ENCODE measurements at regions not wholly inside any gene's neighbourhood (a gene's known extent, or its start where the extent isn't known, plus 50 kb on each side); places are given as distances from the start of the nearest gene placed in this dataset.

GRCh38 chr6:120320481-120321162 is 971.1 kb upstream of the MAN1A1 start:
- intact Hi-C loops (cut with micrococcal nuclease; ENCODE audit: unreplicated experiment): no loop called here
- BruUV-seq (replicated peaks): no TSS peak
- CTCF ChIA-PET: no interaction called here

GRCh38 chr6:120304223-120304622 is 954.7 kb upstream of the MAN1A1 start:
- no peaks in the 10 kb centered on the region; the same call in 1 of the 2 replicates for H3K36me3 ChIP-seq (ENCODE audit: control insufficient read depth, insufficient read depth, low read length)
- DNase-seq (ENCODE audit: low read depth, low spot score) (no peak), ATAC-seq (no peak)
- H3K4me1 ChIP-seq (ENCODE audit: control insufficient read depth, insufficient read depth, low read length): no peaks in the 10 kb centered on the region
- intact Hi-C loops (cut with micrococcal nuclease; ENCODE audit: unreplicated experiment): no loop called here
- H3K9me3 ChIP-seq (ENCODE audit: control insufficient read depth, insufficient read depth, low read depth, low read length): no peaks in the 10 kb centered on the region
- H3K27ac ChIP-seq (ENCODE audit: low read length): no peak overlapping the region
- in situ Hi-C loops (cut with HindIII; ENCODE audit: low pct_unique_long_range_greater_than_20kb, low sequenced_read_pairs): no loop called here
- no TSS peak for BruUV-seq (replicated peaks)
- no peaks in the 10 kb centered on the region for H3K27me3 ChIP-seq (ENCODE audit: control insufficient read depth, insufficient read depth, low read length)
- CTCF ChIA-PET: no interaction called here
- POLR2A ChIA-PET: no interaction called here
- TF ChIP-seq POLR2AphosphoS5 (IDR thresholded peaks at IDR 0.05; ENCODE audit: low read depth, low read length) (no peak), SIN3A (IDR thresholded peaks at IDR 0.05; ENCODE audit: borderline replicate concordance, insufficient read depth, low read depth, low read length) (no peak), CTCF (IDR thresholded peaks at IDR 0.05) (no peak), TCF7L2 (IDR thresholded peaks at IDR 0.05; ENCODE audit: low read depth, low read length) (no peak), REST (IDR thresholded peaks at IDR 0.05; ENCODE audit: insufficient read depth in 1 of 2, low read depth in 2 of 2, low read length in 1 of 2) (no peak)
- no peak overlapping the region for H3K4me3 ChIP-seq (ENCODE audit: low read depth in 2 of 2, low read length in 2 of 2)

More at GRCh38 chr6:120320481-120321162, 971.1 kb upstream of the MAN1A1 start:
- POLR2A ChIA-PET: no interaction called here
- DNase-seq (ENCODE audit: low read depth, low spot score) (no peak), ATAC-seq (no peak)
- no peaks in the 10 kb centered on the region for H3K36me3 ChIP-seq (ENCODE audit: control insufficient read depth, insufficient read depth, low read length)
- in situ Hi-C loops (cut with HindIII; ENCODE audit: low pct_unique_long_range_greater_than_20kb, low sequenced_read_pairs): no loop called here
- H3K4me1 ChIP-seq (ENCODE audit: control insufficient read depth, insufficient read depth, low read length): no peaks in the 10 kb centered on the region
- peaks cover 9% of the 10 kb centered on the region; the same call in 1 of the 2 replicates for H3K9me3 ChIP-seq (ENCODE audit: control insufficient read depth, insufficient read depth, low read depth, low read length)
- H3K27me3 ChIP-seq (ENCODE audit: control insufficient read depth, insufficient read depth, low read length): no peaks in the 10 kb centered on the region
- no peak overlapping the region for H3K27ac ChIP-seq (ENCODE audit: low read length)
- TF ChIP-seq CTCF (IDR thresholded peaks at IDR 0.05): no peak
- no peak for TF ChIP-seq REST (IDR thresholded peaks at IDR 0.05; ENCODE audit: insufficient read depth in 1 of 2, low read depth in 2 of 2, low read length in 1 of 2)
- TF ChIP-seq POLR2AphosphoS5 (IDR thresholded peaks at IDR 0.05; ENCODE audit: low read depth, low read length): no peak
- TF ChIP-seq SIN3A (IDR thresholded peaks at IDR 0.05; ENCODE audit: borderline replicate concordance, insufficient read depth, low read depth, low read length): no peak
- no peak for TF ChIP-seq TCF7L2 (IDR thresholded peaks at IDR 0.05; ENCODE audit: low read depth, low read length)
- no peak overlapping the region for H3K4me3 ChIP-seq (ENCODE audit: low read depth in 2 of 2, low read length in 2 of 2)
